ENCODE measurements at regions not wholly inside any gene's neighbourhood (a gene's known extent, or its start where the extent isn't known, plus 50 kb on each side); places are given as distances from the start of the nearest gene placed in this dataset.
A peak's percentile ranks its signal among the peaks of the same experiment; 100 is the strongest.
"Not testable (repeated sequence)": the region's sequence is repeated elsewhere in the genome, so short reads cannot be mapped to it uniquely, and the experiment has no call there.

GRCh38 chr17:20852990-20853370 is 189.8 kb downstream of the USP22 start:
- H3K9me3 ChIP-seq: no peaks in the 10 kb centered on the region
- ChIA-PET POLR2A (no interaction called here), CTCF (interaction anchor here (1.3 to 2.4 kb wide), 4 partner anchors 13 to 626 kb away, joined by 3 to 17 read pairs (median 6); no protein-coding TSS in a partner anchor)
- peak overlapping the region; percentile 75 for H3K4me2 ChIP-seq
- FAIRE-seq: peak; percentile 86
- no peak for TF ChIP-seq HOXB13 (CRISPR knock-in tag; IDR thresholded peaks at IDR 0.05; ENCODE audit: low read depth)
- no peak for TF ChIP-seq E2F6 (IDR thresholded peaks at IDR 0.05; ENCODE audit: borderline replicate concordance, low read depth)
- no peak for TF ChIP-seq HOXB5 (CRISPR knock-in tag; IDR thresholded peaks at IDR 0.05)
- no peak for ATAC-seq
- 7% methylated on average over 6 of the region's 6 CpGs for WGBS (ENCODE audit: missing lambda C conversion rate)
- H3K27ac ChIP-seq: no peak overlapping the region
- peak overlapping the region; percentile 29; the same call in 2 of the 3 replicates for H3K4me3 ChIP-seq
- DNase-seq (ENCODE audit: low read depth in 1 of 2, low spot score in 1 of 2): no peak
- H3K4me1 ChIP-seq: no peaks in the 10 kb centered on the region

GRCh38 chr17:20855910-20856470 is 186.8 kb downstream of the USP22 start:
- H3K4me3 ChIP-seq; H3K9me3 ChIP-seq; POLR2A ChIA-PET; FAIRE-seq; DNase-seq (ENCODE audit: low read depth in 1 of 2, low spot score in 1 of 2); ATAC-seq; H3K4me2 ChIP-seq; H3K27ac ChIP-seq; H3K4me1 ChIP-seq: not testable (repeated sequence)
- CTCF ChIA-PET: interaction anchor here (0.6 to 0.8 kb wide), 3 partner anchors 54 to 653 kb away, joined by 3 read pairs; no protein-coding TSS in a partner anchor
- WGBS (ENCODE audit: missing lambda C conversion rate): 31% methylated on average over 2 of the region's 2 CpGs

GRCh38 chr17:20866444-20867209 is 176.2 kb downstream of the USP22 start:
- H3K4me3 ChIP-seq; POLR2A ChIA-PET; DNase-seq (ENCODE audit: low read depth in 1 of 2, low spot score in 1 of 2); H3K9me3 ChIP-seq; H3K4me1 ChIP-seq; ATAC-seq; FAIRE-seq; H3K27ac ChIP-seq; H3K4me2 ChIP-seq: not testable (repeated sequence)
- CTCF ChIA-PET: interaction anchor here (1.3 to 1.4 kb wide), 2 partner anchors 14 to 127 kb away, joined by 3 to 4 read pairs; no protein-coding TSS in a partner anchor
- 28% methylated on average over 14 of the region's 17 CpGs for WGBS (ENCODE audit: missing lambda C conversion rate)

GRCh38 chr17:20867436-20867937 is 175.3 kb downstream of the USP22 start:
- H3K9me3 ChIP-seq; H3K4me1 ChIP-seq; ATAC-seq; DNase-seq (ENCODE audit: low read depth in 1 of 2, low spot score in 1 of 2); CTCF ChIA-PET; POLR2A ChIA-PET; FAIRE-seq; H3K4me2 ChIP-seq; H3K27ac ChIP-seq; H3K4me3 ChIP-seq: not testable (repeated sequence)
- WGBS (ENCODE audit: missing lambda C conversion rate): 5% methylated on average over 5 of the region's 6 CpGs

GRCh38 chr17:20867938-20868661 is 174.7 kb downstream of the USP22 start:
- ATAC-seq; H3K4me2 ChIP-seq; POLR2A ChIA-PET; H3K4me3 ChIP-seq; H3K9me3 ChIP-seq; H3K27ac ChIP-seq; H3K4me1 ChIP-seq; DNase-seq (ENCODE audit: low read depth in 1 of 2, low spot score in 1 of 2); CTCF ChIA-PET; FAIRE-seq: not testable (repeated sequence)
- 77% methylated on average over 25 of the region's 25 CpGs for WGBS (ENCODE audit: missing lambda C conversion rate)

- FAIRE-seq; H3K4me2 ChIP-seq; DNase-seq (ENCODE audit: low read depth in 1 of 2, low spot score in 1 of 2); H3K4me3 ChIP-seq; POLR2A ChIA-PET; ATAC-seq; H3K9me3 ChIP-seq; CTCF ChIA-PET; H3K27ac ChIP-seq; H3K4me1 ChIP-seq: not testable (repeated sequence)
- 49% methylated on average over 8 of the region's 8 CpGs for WGBS (ENCODE audit: missing lambda C conversion rate)
These were observed 174.2 kb downstream of the USP22 start for GRCh38 chr17:20868662-20869007.

GRCh38 chr17:20873173-20873572 is 169.6 kb downstream of the USP22 start:
- ATAC-seq; CTCF ChIA-PET; H3K27ac ChIP-seq; H3K4me3 ChIP-seq; H3K4me2 ChIP-seq; FAIRE-seq; H3K4me1 ChIP-seq; DNase-seq (ENCODE audit: low read depth in 1 of 2, low spot score in 1 of 2); POLR2A ChIA-PET; H3K9me3 ChIP-seq: not testable (repeated sequence)
- WGBS (ENCODE audit: missing lambda C conversion rate): 33% methylated on average over 4 of the region's 4 CpGs

Measured in A549 (cell line).